WTC11 (cell line): ENCODE measurements at regions not wholly inside any gene's neighbourhood (a gene's known extent, or its start where the extent isn't known, plus 50 kb on each side); places are given as distances from the start of the nearest gene placed in this dataset.

ENCODE experiments used
- ATAC-seq: fragments of 200-7000 bp; cut with Tn5 transposase; 2 replicates; pipeline ENCODE4 v1.10.0; 2021; ENCODE audit warnings: mild to moderate bottlenecking, moderate library complexity
- CTCF ChIA-PET: fragments of 300-600 bp; sonication (Branson Sonifier 250); formaldehyde crosslinking; loops from one replicate; lab custom pipeline; 2021; ENCODE audit warnings: antibody characterized with exemption; lab: Charles Lee
- POLR2A ChIA-PET: fragments of 350-600 bp; sonication (Branson Sonifier 250); formaldehyde crosslinking; loops from one replicate; lab custom pipeline; 2021; ENCODE audit warnings: antibody characterized with exemption; lab: Charles Lee
- DNase-seq: peaks from one replicate; pipeline ENCODE4 v3.0.0; 2021; ENCODE audit warnings: low spot score
- H3K27ac Mint-ChIP-seq: 2 replicates; pipeline ENCODE4 v1.8.0; 2021; ENCODE audit warnings: mixed read lengths
- H3K27me3 Mint-ChIP-seq: 2 replicates; pipeline ENCODE4 v1.8.0; 2021; ENCODE audit warnings: low read depth, mild to moderate bottlenecking, moderate library complexity, mixed read lengths
- H3K36me3 Mint-ChIP-seq: 2 replicates; pipeline ENCODE4 v1.8.0; 2021; ENCODE audit warnings: mixed read lengths
- H3K4me1 Mint-ChIP-seq: 2 replicates; pipeline ENCODE4 v1.8.0; 2022; ENCODE audit warnings: mixed read lengths
- H3K4me3 Mint-ChIP-seq: 2 replicates; pipeline ENCODE4 v1.8.0; 2021; ENCODE audit warnings: mild to moderate bottlenecking, moderate library complexity, mixed read lengths
- H3K9me3 Mint-ChIP-seq: 2 replicates; pipeline ENCODE4 v1.8.0; 2021; ENCODE audit warnings: mixed read lengths
- AFF4 ChIP-seq: sonication (generic); formaldehyde crosslinking; IDR thresholded peaks from 2 replicates; pipeline ENCODE4 v1.8.1; 2023; ENCODE audit warnings: mild to moderate bottlenecking, missing genetic modification reagents, borderline replicate concordance
- ARID4B ChIP-seq: sonication (generic); formaldehyde crosslinking; IDR thresholded peaks from 2 replicates; pipeline ENCODE4 v1.8.0; 2023; ENCODE audit warnings: missing genetic modification reagents, mild to moderate bottlenecking, borderline replicate concordance
- CREB1 ChIP-seq: sonication (generic); formaldehyde crosslinking; IDR thresholded peaks from 2 replicates; pipeline ENCODE4 v1.8.0; 2023; ENCODE audit warnings: mild to moderate bottlenecking, missing genetic modification reagents
- E2F1 ChIP-seq: sonication (generic); formaldehyde crosslinking; IDR thresholded peaks from 2 replicates; pipeline ENCODE4 v1.8.0; 2022; ENCODE audit warnings: mild to moderate bottlenecking, missing genetic modification reagents
- ESRRA ChIP-seq: sonication (generic); formaldehyde crosslinking; IDR thresholded peaks from 2 replicates; pipeline ENCODE4 v1.8.1; 2022; ENCODE audit warnings: mild to moderate bottlenecking, missing genetic modification reagents, borderline replicate concordance
- JAZF1 ChIP-seq: fragments of 250-450 bp; sonication (Bioruptor Pico); IDR thresholded peaks from 2 replicates; pipeline ENCODE4 v1.9.0; 2021; ENCODE audit warnings: moderate library complexity, mild to moderate bottlenecking, inconsistent platforms
- MAX ChIP-seq: sonication (generic); formaldehyde crosslinking; IDR thresholded peaks from 2 replicates; pipeline ENCODE4 v1.8.0; 2022; ENCODE audit warnings: mild to moderate bottlenecking, missing genetic modification reagents
- MLX ChIP-seq: sonication (generic); formaldehyde crosslinking; IDR thresholded peaks from 2 replicates; pipeline ENCODE4 v1.8.1; 2023; ENCODE audit warnings: mild to moderate bottlenecking, missing genetic modification reagents, moderate library complexity
- NFYB ChIP-seq: sonication (generic); formaldehyde crosslinking; conservative IDR thresholded peaks from 2 replicates; pipeline ENCODE4 v1.8.0; 2022; ENCODE audit warnings: low read depth, missing genetic modification reagents
- NR2C2 ChIP-seq: sonication (generic); formaldehyde crosslinking; IDR thresholded peaks from 2 replicates; pipeline ENCODE4 v1.8.0; 2022; ENCODE audit warnings: mild to moderate bottlenecking, missing genetic modification reagents
- RELA ChIP-seq: sonication (generic); formaldehyde crosslinking; IDR thresholded peaks from 2 replicates; pipeline ENCODE4 v1.8.1; 2022; ENCODE audit warnings: missing genetic modification reagents, mild to moderate bottlenecking, borderline replicate concordance
- RORB ChIP-seq: fragments of 250-450 bp; sonication (Bioruptor Pico); IDR thresholded peaks from 2 replicates; pipeline ENCODE4 v1.9.0; 2021; ENCODE audit warnings: mild to moderate bottlenecking
- ZBTB21 ChIP-seq: sonication (generic); formaldehyde crosslinking; IDR thresholded peaks from 2 replicates; pipeline ENCODE4 v1.8.1; 2023; ENCODE audit warnings: mild to moderate bottlenecking, missing genetic modification reagents, borderline replicate concordance
- ZNF121 ChIP-seq: sonication (generic); formaldehyde crosslinking; IDR thresholded peaks from 2 replicates; pipeline ENCODE4 v1.8.0; 2023; ENCODE audit warnings: missing genetic modification reagents
- ZNF138 ChIP-seq: sonication (generic); formaldehyde crosslinking; conservative IDR thresholded peaks from 2 replicates; pipeline ENCODE4 v1.8.1; 2022; ENCODE audit warnings: mild to moderate bottlenecking, moderate library complexity, missing genetic modification reagents
- ZNF263 ChIP-seq: sonication (generic); formaldehyde crosslinking; IDR thresholded peaks from 2 replicates; pipeline ENCODE4 v1.8.1; 2022; ENCODE audit warnings: low read depth, mild to moderate bottlenecking, moderate library complexity, missing genetic modification reagents
- ZNF416 ChIP-seq: fragments of 250-450 bp; sonication (Bioruptor Pico); IDR thresholded peaks from 2 replicates; pipeline ENCODE4 v1.9.0; 2021; ENCODE audit warnings: mild to moderate bottlenecking, inconsistent platforms
- ZNF425 ChIP-seq: fragments of 250-450 bp; sonication (Bioruptor Pico); conservative IDR thresholded peaks from 2 replicates; pipeline ENCODE4 v1.9.0; 2021; ENCODE audit warnings: mild to moderate bottlenecking
- ZNF512 ChIP-seq: sonication (generic); formaldehyde crosslinking; IDR thresholded peaks from 2 replicates; pipeline ENCODE4 v1.8.1; 2022; ENCODE audit warnings: missing genetic modification reagents, borderline replicate concordance
- ZSCAN18 ChIP-seq: fragments of 250-450 bp; sonication (Bioruptor Pico); IDR thresholded peaks from 2 replicates; pipeline ENCODE4 v2.1.2; 2022; ENCODE audit warnings: mild to moderate bottlenecking, moderate library complexity

GRCh38 chr3:67920311-67920710, 265.9 kb upstream of the SUCLG2 start:
- Mint-ChIP-seq H3K27ac (no peak overlapping the region), H3K27me3 (no peaks in the 10 kb centered on the region), H3K36me3 (no peaks in the 10 kb centered on the region; the same call in 1 of the 2 replicates), H3K4me3 (no peak overlapping the region), H3K4me1 (no peaks in the 10 kb centered on the region), H3K9me3 (peaks cover 8% of the 10 kb centered on the region)
- DNase-seq: no peak
- CTCF ChIA-PET: no interaction called here
- TF ChIP-seq ZNF512 (CRISPR knock-in tag) (no peak), RELA (CRISPR knock-in tag) (no peak), MAX (CRISPR knock-in tag) (no peak), ZNF425 (CRISPR knock-in tag) (no peak), NFYB (CRISPR knock-in tag) (no peak), RORB (CRISPR knock-in tag) (no peak), ESRRA (CRISPR knock-in tag) (no peak), ZNF138 (CRISPR knock-in tag) (no peak), JAZF1 (CRISPR knock-in tag) (no peak)
- no peak for ATAC-seq
- POLR2A ChIA-PET: no interaction called here

GRCh38 chr3:67916353-67916752, 261.9 kb upstream of the SUCLG2 start:
- no peak overlapping the region for H3K4me3 Mint-ChIP-seq
- no peak for ATAC-seq
- TF ChIP-seq ZBTB21 (no peak), NR2C2 (CRISPR knock-in tag) (no peak), E2F1 (CRISPR knock-in tag) (no peak), ZSCAN18 (no peak), ZNF416 (no peak), CREB1 (CRISPR knock-in tag) (no peak), ARID4B (CRISPR knock-in tag) (no peak), ZNF121 (CRISPR knock-in tag) (no peak), MLX (CRISPR knock-in tag) (no peak), ZNF263 (CRISPR knock-in tag) (no peak), AFF4 (CRISPR knock-in tag) (no peak)

More at GRCh38 chr3:67916353-67916752, 261.9 kb upstream of the SUCLG2 start:
- DNase-seq: no peak
- Mint-ChIP-seq H3K36me3 (no peaks in the 10 kb centered on the region), H3K27ac (no peak overlapping the region), H3K9me3 (no peaks in the 10 kb centered on the region), H3K4me1 (no peaks in the 10 kb centered on the region), H3K27me3 (no peaks in the 10 kb centered on the region)
- ChIA-PET CTCF (no interaction called here), POLR2A (no interaction called here)
